ENCODE measurements at regions not wholly inside any gene's neighbourhood (a gene's known extent, or its start where the extent isn't known, plus 50 kb on each side); places are given as distances from the start of the nearest gene placed in this dataset.

GRCh38 chr9:26462213-26462612 is 430.4 kb downstream of the CAAP1 start:
- ATAC-seq (no peak), DNase-seq (ENCODE audit: missing footprints) (no peak)
- intact Hi-C loops (cut with DNase I), result no loop called here

- DNase-seq (ENCODE audit: missing footprints) (no peak), ATAC-seq (no peak)
- intact Hi-C loops (cut with DNase I), result no loop called here
Measured at GRCh38 chr9:26460624-26461023, 432.0 kb downstream of the CAAP1 start.

- intact Hi-C loops (cut with DNase I), result no loop called here
- ATAC-seq, result no peak
- DNase-seq (ENCODE audit: missing footprints), result no peak
Measured at GRCh38 chr9:26459959-26460358, 432.6 kb downstream of the CAAP1 start.

GRCh38 chr9:26458054-26458453 is 434.5 kb downstream of the CAAP1 start:
- intact Hi-C loops (cut with DNase I), result no loop called here
- ATAC-seq (no peak), DNase-seq (ENCODE audit: missing footprints) (no peak)

- intact Hi-C loops (cut with DNase I), result no loop called here
- ATAC-seq (no peak), DNase-seq (ENCODE audit: missing footprints) (no peak)
Measured at GRCh38 chr9:26457151-26457550, 435.5 kb downstream of the CAAP1 start.

- no peak for ATAC-seq
- DNase-seq (ENCODE audit: missing footprints), result no peak
- intact Hi-C loops (cut with DNase I), result no loop called here
Measured at GRCh38 chr9:26439061-26439624, 453.5 kb downstream of the CAAP1 start.

- DNase-seq (ENCODE audit: missing footprints) (no peak), ATAC-seq (no peak)
- intact Hi-C loops (cut with DNase I), result no loop called here
Measured at GRCh38 chr9:26437056-26437711, 455.4 kb downstream of the CAAP1 start.

- intact Hi-C loops (cut with DNase I), result no loop called here
- DNase-seq (ENCODE audit: missing footprints), result no peak
- ATAC-seq, result no peak
Measured at GRCh38 chr9:26426551-26427131, 466.0 kb downstream of the CAAP1 start.

GRCh38 chr9:26418480-26418879 is 474.1 kb downstream of the CAAP1 start:
- ATAC-seq (no peak), DNase-seq (ENCODE audit: missing footprints) (no peak)
- intact Hi-C loops (cut with DNase I), result no loop called here

GRCh38 chr9:26415528-26415927 is 477.1 kb downstream of the CAAP1 start:
- DNase-seq (ENCODE audit: missing footprints) (no peak), ATAC-seq (no peak)
- intact Hi-C loops (cut with DNase I), result no loop called here

- intact Hi-C loops (cut with DNase I), result no loop called here
- ATAC-seq (no peak), DNase-seq (ENCODE audit: missing footprints) (no peak)
Measured at GRCh38 chr9:26413611-26414010, 479.0 kb downstream of the CAAP1 start.

GRCh38 chr9:26412446-26412845 is 480.2 kb downstream of the CAAP1 start:
- intact Hi-C loops (cut with DNase I), result no loop called here
- DNase-seq (ENCODE audit: missing footprints) (no peak), ATAC-seq (no peak)

- intact Hi-C loops (cut with DNase I), result no loop called here
- DNase-seq (ENCODE audit: missing footprints), result no peak
- ATAC-seq, result no peak
Measured at GRCh38 chr9:26406676-26407075, 485.9 kb downstream of the CAAP1 start.

GRCh38 chr9:26399556-26399955 is 493.0 kb downstream of the CAAP1 start:
- no peak for DNase-seq (ENCODE audit: missing footprints)
- intact Hi-C loops (cut with DNase I), result no loop called here
- no peak for ATAC-seq

- ATAC-seq (no peak), DNase-seq (ENCODE audit: missing footprints) (no peak)
- intact Hi-C loops (cut with DNase I), result no loop called here
Measured at GRCh38 chr9:26394025-26394424, 498.6 kb downstream of the CAAP1 start.

- DNase-seq (ENCODE audit: missing footprints) (no peak), ATAC-seq (no peak)
- intact Hi-C loops (cut with DNase I), result no loop called here
Measured at GRCh38 chr9:26392639-26393038, 500.0 kb downstream of the CAAP1 start.

- intact Hi-C loops (cut with DNase I), result no loop called here
- ATAC-seq (no peak), DNase-seq (ENCODE audit: missing footprints) (no peak)
Measured at GRCh38 chr9:26391036-26391435, 501.6 kb downstream of the CAAP1 start.

GRCh38 chr9:26375448-26375847 is 517.2 kb downstream of the CAAP1 start:
- DNase-seq (ENCODE audit: missing footprints), result no peak
- ATAC-seq, result no peak
- intact Hi-C loops (cut with DNase I), result no loop called here

GRCh38 chr9:26373616-26374015 is 519.0 kb downstream of the CAAP1 start:
- intact Hi-C loops (cut with DNase I), result no loop called here
- DNase-seq (ENCODE audit: missing footprints) (no peak), ATAC-seq (no peak)

GRCh38 chr9:26371236-26371635 is 521.4 kb downstream of the CAAP1 start:
- DNase-seq (ENCODE audit: missing footprints) (no peak), ATAC-seq (no peak)
- intact Hi-C loops (cut with DNase I), result no loop called here

GRCh38 chr9:26369093-26369492 is 523.5 kb downstream of the CAAP1 start:
- DNase-seq (ENCODE audit: missing footprints) (no peak), ATAC-seq (no peak)
- intact Hi-C loops (cut with DNase I), result no loop called here

All from Right ventricle myocardium inferior (tissue), 1 donor.